Stimulated activated CD8-positive, alpha-beta memory T cell treated with anti-CD3 and anti-CD28 coated beads, Interleukin-4, amount 100 ng/mL, for 48 hours (primary cell): ENCODE measurements at regions not wholly inside any gene's neighbourhood (a gene's known extent, or its start where the extent isn't known, plus 50 kb on each side); places are given as distances from the start of the nearest gene placed in this dataset.
A peak's percentile ranks its signal among the peaks of the same experiment; 100 is the strongest.
"Not testable (repeated sequence)": the region's sequence is repeated elsewhere in the genome, so short reads cannot be mapped to it uniquely, and the experiment has no call there.

Experiments used
- DNase-seq: peaks from one replicate; pipeline ENCODE4 v3.0.0-alpha.2; 2020

DNA sequence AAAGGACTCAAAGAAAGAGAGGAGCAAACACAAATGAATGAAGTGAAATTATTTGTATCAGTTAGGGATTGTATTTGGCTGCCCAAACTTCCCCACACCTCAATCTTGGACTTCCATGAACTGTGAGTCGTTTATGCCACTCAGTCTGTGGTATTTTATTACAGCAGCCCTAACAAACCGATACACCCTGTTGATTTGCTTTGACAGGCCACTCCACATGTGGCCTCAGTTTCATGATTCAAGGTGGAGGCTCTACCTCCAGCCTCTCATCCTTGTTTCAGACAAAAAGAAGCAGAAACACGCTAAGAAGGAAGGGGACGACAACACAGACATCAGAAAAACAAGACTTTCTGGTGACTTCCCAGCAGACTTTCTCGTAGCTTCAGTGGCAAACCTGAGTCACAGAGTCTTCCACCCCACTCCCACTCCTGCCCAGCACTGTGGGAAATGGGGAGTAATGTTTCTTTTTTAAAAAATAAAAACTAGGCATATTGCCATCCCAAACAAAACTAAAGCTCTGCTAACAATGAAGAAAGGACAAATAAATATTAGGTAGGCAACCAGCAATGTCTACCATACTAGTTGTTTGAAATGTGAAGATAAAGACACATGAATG lies 52.2 kb upstream of the ABCA1 start:
- DNase-seq: no peak

DNA sequence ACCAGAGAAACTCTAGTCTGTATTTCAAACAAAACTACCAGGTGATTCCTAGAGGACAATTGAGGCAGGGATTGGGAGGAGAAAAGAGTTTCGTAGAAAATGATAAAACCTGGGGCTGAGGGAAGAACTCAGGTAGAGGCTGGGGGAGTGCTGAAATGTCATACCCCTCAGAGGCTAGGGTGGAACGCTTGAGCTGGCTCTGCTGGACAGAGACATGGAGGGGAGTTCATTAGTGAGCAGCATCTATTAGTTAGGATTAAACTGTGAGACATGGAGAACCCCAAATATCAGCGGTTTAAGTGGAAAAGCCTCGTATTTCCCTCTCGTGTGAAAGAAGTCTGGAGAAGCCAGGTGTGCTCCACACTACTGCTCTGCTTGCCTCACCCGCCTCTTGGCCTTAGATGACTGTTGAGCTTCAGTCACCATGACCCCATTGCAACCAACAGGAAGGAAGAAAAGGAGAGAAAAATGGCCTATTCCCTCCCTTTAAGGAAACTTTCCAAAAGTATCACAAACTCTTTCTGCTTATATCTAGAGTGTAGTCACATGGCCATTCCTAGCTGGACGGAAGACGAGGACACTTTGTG lies 53.7 kb upstream of the ABCA1 start:
- DNase-seq: no peak

DNA sequence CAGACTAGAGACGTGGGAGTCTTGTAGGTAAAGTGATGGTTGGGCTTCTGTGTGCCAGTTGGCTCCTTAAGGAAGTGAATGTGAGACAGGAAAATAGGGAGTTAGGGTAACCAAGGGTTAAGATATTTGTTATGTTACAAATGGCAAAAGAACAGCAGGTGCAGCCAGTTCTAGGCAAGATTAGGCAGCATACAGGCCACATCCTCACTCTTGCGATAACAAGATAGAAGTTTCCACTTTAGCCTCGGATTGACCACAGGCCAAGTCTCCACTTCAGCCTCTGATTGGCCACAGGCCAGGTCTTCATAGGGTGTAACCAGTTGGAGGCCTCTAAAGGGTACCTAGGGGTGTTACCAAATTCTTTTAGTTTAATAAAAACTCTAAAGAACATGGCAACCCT lies 54.6 kb upstream of the ABCA1 start:
- DNase-seq: no peak

DNA sequence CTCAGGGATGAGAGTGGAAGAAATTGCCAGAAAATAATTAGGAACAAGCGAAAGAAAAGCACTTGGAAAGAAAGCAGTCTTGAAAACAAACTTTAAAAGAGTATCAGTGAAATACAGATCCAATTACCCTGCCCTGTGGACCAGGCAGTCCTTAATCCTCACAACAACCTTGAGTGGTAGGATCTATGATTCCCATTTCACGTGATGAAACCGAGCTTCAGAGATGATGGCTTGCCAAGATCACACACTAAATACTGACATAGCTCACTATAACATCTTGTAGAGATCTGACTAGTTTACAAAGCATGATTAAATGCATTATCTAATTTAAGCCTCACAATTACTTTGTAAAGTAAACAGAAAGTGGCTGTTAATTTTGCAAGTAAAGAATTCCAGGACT lies 55.5 kb upstream of the ABCA1 start:
- no peak for DNase-seq

DNA sequence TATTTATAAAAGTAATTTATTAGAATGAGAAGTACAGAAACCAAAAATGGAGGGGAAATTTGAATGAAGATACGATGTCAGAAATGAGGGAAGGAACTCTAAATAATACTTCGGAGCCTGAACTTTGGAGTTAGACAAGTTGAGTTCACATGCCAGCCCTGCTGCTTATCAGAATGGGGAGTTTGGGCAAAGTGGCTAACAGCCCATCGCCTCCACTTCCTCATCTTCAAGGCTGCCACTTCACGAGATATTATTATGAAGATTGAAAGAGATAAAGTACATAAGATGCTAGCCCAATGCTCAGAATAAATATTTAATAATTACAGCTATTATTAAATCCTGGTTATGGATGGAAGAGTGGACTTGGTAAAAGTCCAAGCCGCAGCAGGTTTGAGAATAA lies 56.2 kb upstream of the ABCA1 start:
- DNase-seq: no peak

DNA sequence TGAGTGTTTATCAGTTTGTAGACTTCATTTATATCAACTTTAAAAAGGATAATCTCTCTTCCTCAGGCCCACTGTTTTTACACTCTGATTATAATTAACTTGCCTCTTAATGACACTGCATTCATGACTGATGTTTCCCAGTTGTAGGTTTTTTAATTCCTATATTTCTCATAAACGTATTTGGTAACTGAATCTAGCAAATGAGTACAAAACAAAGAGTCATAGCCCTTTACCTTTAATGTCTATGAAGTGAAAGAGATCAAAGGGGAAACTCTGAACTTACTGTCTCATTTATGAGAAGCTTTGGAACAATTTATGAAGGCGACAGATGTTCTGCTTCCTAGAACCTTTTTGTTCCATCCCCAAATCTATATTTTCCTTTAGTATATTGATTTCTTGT lies 56.6 kb upstream of the ABCA1 start:
- DNase-seq: no peak

DNA sequence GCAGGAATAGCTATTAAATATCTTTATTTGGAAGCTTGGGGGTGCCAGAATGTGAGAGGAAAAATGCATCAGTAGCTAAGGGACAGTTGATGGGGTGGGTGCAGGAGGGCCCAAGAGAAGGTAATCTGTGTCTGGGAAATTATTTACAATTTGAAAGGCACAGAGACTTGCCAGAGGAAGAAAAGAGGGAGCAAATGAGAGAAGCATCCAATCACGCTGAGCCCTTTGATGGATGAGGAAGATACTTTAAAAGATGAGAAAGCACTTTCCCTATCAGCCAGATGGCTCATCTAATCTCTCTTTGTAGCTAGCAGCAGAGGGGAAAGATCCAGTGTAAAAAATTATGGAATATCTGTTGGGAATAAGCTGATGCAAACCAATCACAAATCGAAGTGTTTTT lies 57.0 kb upstream of the ABCA1 start:
- DNase-seq: no peak

DNA sequence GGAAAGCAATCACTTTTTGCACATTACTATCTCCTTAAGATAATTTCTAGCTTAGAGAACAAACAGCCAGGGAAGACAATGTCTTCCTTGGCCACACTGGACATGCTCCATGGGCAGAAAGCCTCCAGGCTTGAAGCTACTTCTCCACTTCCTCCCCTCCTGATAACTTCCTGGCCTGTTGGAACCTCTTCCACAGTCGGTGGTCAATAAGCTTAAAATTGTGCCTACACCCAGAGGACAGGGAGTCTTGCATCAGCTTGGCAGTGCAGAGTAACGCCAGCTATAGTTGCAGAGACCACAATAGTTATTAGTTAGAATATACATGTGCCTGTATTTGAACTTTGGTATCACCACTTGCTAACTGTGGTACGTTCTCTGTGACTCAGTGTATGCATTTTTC lies 58.1 kb upstream of the ABCA1 start:
- DNase-seq: no peak

DNA sequence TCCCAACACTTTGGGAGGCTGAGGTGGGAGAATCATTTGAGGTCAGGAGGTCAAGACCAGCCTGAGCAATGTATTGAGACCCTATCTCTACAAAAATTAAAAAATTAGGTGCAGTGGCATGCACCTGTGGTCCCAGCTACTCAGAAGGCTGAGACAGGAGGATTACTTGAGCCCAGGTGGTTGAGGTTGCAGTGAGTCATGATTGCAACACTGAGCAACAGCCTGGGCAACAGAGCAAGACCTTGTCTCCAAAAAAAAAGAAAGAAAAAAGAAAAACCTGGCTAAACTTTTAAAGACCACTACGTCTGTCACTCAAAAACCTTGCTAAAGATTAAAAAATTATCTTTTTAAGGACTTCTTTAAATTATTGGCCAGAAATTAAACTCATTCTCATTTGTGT lies 59.8 kb upstream of the ABCA1 start:
- no peak for DNase-seq

DNA sequence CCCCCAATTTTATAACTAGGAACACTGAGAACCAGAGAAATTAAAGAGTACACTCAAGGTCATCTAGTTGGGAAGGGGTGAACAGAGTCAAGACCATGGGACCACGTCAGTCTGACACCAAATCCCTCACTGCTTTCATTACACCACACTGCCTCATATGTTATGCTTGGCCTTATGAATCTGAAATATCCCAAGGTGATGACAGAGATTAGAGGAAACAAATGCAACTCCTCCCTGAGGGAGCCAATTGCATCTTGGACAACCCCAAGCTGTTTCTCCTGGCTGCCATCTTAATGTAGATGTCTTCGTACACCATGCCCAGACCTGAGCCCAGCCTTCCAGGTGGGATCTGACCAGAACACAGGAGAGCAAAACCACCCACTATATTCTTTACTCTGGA lies 60.6 kb upstream of the ABCA1 start:
- no peak for DNase-seq

DNA sequence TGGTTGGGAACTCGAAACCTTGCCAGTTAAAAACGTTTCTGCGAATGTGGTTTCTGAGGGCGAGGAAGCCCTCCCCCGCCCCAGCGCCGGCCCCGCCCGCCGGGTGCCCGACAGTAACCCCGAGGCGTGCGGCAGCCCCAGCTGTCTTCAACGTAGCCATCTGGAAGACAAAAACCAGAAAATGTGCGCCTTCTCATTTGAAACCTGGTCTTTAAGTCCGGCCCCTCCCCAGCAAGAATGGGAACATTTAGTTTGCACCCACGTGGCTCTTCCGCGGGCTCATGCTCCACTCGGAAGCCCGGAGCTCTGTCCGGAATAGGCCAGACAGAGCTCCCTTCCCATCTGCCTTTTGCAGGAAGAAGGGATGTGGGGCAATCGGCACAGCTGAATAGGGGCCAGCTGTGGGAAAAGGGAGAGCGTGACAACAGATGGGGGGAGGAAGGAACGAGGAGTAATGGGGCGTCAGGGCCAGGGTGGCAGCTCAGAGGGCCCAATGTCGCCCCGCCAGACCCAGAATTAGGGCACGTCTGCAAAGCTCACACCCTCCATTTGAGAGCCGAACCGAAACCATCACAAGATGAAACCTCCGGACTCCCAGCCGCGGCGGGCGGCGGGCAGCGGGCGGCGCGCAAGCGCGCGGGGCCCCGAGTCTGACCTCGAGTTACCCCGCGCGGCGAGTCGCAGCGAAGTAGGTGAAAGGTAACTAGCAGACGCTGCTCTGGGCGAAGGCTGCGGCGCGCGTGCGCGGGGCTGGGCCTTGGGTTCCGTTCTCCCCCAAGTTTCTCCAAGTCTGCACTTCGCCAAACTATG lies 63.4 kb upstream of the ABCA1 start:
- DNase-seq: peak; percentile 87

DNA sequence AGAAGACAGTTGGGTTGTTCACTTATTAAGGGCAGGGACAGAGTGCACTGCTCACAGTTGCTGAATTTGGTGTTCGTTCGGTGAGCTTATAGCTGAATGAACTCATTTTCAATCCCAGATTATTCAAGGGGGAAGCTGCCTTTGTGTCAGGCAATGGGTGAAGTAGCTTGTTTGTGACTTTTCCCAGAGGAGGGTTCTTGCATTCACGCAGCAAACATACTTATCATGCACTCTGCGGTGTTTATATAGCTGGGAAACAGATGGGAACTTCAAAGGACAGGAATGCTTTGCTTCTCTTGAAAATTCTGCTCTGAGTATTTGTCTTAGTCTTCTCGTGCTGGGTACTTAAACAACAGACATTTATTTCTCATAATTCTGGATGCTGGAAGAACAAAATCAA lies 64.7 kb upstream of the ABCA1 start:
- no peak for DNase-seq

DNA sequence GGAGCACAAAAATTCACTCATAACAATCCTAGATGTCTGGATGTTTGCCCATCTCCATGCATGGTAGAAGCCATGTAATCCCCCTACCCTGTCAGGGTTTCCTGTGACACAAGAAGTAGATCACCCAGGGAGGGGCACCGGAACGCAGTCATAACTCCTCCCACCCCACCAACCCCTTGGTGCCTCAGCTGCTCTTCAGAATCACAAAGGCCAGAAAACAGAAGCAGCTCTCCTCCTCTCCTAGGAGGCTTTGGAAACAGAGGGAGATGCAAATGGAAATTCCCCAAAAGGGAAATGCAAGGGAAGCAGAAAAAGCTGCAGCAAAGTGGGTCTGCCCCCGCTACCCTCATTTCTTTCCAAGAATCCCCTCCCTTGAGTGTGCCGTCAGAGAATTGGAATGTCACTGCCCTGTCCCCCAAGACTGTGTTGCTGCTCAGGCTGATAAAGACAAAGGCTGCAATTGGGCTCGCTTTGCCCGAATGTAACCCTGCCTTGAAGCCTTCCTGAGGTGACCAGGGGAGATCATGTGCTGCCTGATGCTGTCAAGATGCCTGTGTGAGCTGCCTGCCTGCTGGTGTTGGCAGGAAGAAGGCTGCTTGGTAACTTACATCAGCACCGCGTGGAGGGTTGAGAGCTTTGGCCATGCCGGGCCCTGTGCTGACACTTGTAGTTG lies 65.5 kb upstream of the ABCA1 start:
- DNase-seq: no peak

DNA sequence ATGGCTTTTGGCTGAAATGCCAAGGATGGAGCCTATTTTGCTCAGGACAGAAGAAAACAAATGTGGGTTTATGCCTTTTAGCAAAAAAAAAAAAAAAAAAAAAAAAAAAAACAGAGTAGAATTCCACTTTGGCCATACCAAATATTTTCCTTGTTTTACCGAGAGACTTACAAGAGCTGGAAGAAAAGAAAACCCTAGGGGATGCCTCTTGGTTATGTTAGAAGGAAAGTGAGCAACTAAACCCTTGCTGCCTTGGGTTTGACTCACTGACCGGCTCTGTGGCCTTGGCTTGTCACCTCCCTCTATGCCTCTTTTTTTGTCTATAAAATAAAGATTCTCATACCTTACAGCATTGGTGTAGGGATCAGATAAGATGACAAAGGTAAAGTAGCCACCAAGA lies 69.6 kb upstream of the ABCA1 start:
- no peak for DNase-seq

DNA sequence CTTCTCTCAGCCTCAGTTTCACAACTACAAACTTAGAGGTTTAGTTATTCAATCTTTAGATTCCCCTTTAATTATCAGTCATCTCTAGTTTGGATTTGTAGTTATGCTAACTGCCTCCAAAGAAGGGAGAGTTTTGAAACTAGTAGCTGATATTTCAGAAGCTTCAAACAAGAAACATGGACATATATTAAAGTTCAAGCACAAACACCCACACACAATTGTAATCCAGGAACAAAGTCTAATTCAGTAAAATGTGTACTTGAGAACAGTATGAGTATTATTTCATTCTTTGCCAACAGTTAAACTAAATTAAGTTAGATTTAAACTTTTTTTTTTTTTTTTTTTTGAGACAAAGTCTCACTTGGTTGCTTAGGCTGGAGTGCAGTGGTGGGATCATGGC lies 71.2 kb upstream of the ABCA1 start:
- DNase-seq: no peak

DNA sequence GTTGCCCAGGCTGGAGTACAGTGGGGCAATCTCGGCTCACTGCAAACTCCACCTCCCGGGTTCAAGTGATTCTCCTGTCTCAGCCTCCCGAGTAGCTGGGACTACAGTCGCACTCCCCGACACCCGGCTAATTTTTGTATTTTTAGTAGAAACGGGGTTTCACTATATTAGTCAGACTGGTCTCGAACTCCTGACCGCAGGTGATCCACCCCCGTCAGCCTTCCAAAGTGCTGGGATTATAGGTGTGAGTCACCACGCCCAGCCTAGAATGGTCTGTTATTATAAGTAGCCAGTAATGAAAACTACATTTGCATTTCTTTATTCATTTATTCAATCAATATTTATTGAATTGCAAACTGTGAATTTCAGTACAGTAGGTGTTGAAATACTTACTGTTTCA lies 72.6 kb upstream of the ABCA1 start:
- not testable (repeated sequence) for DNase-seq

DNA sequence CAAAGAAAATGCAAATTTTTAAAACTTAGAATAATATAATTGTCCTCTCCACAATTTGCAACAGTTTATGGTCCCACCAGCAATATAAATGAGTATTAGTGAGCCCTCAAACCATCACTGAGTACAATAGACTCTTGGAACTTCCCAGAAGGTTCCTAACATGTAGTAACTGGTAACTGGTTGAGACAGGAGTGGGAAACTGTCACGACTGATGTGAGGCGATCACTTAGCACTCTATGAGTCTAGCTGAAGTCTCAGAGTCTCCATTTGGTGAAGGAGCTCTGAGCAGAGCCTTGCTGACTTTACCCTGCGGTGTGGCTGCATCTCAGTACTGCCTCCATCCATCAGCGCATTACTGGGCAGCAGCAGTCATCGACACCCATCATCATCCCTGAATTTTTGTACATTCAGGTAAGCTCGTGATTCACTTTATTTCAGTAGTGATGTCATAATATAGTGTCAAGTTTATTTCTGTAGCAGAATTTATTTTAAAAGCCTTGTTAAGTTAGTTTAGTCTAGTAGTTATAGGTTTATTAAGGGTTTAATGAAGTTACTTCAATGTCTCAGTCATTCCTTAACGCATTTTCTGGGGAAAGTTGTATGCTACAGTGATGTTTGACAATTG lies 76.6 kb upstream of the ABCA1 start:
- DNase-seq: no peak

DNA sequence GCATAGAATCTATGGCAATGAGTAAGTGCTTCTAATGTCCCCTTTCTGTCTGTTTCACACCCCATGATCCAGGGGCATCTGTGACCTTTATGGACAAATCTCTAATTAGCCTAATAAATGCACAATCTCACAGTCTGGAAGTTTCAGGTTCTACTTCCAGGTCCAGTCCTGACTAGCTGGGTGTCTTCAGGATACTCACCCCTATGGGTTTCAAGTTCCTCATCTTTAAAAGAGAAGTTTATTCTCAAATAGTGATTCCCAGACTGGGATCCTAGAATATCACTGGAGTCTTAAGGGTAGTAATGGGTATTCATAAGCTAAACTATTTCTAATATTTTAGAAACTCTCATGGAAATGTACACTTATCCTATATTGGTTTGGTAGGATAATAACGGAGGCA lies 77.2 kb upstream of the ABCA1 start:
- no peak for DNase-seq

DNA sequence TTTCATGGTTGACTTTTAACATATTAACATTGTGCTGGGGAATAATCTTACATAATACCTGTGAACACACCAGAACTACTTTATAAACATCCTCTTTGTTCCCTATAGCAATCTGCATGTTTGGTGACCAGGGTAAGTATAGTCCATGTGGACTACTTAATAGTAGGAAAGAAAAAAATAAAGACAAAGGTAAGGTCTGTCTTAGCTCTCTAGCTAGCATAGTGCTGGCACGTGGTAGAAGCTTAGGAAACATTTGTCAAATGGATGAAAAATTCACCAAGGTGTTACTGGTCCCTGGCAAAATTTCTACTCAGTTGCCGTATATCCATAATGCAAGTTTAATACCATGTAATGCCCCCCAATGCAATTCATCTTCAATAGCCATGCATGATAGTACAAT lies 78.6 kb upstream of the ABCA1 start:
- DNase-seq: no peak

DNA sequence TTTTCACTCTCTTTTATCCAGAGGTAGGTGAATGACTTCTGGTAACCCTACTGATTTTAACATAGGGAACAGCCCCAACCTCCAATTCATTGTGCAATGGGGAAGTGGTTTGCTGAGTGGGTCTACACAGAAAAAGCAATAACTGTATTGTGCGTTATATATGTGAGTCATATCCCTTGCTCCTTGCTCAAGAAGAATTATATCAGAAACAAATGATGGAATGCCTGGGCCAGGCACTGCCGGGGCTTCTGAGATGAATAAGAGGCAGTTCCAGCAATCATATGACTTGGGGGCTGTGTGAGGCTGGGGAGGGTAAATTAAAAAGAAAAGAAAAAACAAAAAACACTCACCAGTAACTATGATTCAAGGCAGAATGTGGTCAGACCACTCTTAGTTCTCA lies 79.2 kb upstream of the ABCA1 start:
- DNase-seq: peak; percentile 40

DNA sequence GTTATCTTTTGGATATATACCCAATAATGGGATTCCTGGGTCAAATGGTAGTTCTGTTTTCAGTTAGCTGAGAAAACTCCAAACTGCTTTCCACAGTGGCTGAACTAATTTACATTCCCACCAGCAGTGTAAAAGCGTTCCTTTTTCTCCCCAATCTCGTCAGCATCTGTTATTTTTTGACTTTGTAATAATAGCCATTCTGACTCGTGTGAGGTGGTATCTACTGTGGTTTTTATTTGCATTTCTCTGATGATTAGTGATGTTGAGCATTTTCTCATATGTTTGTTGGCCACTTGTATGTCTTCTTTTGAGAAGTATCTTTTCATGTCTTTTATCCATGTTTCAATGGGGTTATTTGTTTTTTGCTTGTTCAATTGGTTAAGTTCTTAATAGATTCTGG lies 82.1 kb upstream of the ABCA1 start:
- DNase-seq: not testable (repeated sequence)

DNA sequence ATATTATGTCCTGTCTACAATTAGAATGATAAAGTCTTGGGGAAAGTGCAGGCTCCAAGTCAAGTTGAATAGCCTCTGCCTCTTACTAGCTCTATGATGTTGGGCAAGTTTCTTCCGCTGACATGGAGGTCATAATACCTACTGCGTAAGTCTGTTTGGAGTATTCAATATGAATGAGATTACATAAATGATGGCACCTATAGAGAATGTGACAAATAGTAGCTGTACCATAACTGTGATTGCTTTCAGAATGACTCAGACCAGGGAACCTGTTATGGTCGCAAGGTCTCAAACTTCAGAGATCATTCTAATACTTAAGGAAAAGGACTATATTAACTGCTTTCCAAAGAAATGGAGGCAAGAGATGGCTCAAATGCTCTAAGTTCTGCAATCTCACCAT lies 94.0 kb upstream of the ABCA1 start:
- no peak for DNase-seq

DNA sequence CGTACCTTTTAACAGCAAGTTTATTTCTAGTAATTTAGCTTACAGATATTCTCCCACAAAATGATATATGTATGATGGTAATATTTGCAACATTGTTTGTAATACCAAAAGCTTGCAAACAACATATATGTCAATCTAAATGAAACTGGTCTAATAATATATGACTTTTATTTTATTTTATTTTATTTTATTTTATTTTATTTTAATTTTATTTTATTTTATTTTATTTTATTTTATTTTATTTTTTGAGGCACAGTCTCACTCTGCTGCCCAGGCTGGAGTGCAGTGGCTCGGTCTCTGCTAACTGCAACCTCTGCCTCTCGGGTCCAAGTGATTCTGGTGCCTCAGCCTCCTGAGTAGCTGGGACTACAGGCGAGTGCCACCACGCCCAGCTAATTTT lies 94.6 kb upstream of the ABCA1 start:
- DNase-seq: not testable (repeated sequence)

DNA sequence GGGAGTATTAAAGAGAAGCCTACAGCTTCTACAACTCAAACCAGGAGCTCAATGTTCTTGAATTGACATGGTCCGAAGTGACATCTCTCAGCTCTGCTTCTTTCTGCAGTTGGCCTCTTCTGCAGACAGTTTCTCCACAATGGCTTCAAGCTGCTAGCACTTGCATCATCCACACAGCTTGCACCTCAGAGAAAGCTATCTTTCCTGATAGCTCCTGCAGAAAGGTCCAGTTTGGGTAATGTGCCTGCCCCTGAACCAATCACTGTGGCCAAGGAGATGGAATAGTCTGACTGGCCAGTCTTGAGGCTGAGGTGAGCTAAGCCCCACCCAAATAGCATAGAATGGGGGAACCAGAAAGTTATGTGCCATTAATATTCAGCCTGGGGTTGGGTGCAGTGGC lies 95.8 kb upstream of the ABCA1 start:
- DNase-seq: no peak
